Loucy (cell line): ENCODE measurements at regions not wholly inside any gene's neighbourhood (a gene's known extent, or its start where the extent isn't known, plus 50 kb on each side); places are given as distances from the start of the nearest gene placed in this dataset.

Experiments
- CTCF ChIP-seq: fragments of 200-600 bp; sonication (generic); conservative IDR thresholded peaks from 2 replicates; pipeline ENCODE4 v1.5.1; 2014; ENCODE audit warnings: mild to moderate bottlenecking, antibody characterized with exemption, low read length
- EZH2phosphoT487 ChIP-seq: fragments of 200-600 bp; IDR thresholded peaks from 2 replicates; pipeline ENCODE4 v1.6.1; 2018; ENCODE audit warnings: antibody characterized with exemption, mild to moderate bottlenecking, moderate library complexity, borderline replicate concordance

DNA sequence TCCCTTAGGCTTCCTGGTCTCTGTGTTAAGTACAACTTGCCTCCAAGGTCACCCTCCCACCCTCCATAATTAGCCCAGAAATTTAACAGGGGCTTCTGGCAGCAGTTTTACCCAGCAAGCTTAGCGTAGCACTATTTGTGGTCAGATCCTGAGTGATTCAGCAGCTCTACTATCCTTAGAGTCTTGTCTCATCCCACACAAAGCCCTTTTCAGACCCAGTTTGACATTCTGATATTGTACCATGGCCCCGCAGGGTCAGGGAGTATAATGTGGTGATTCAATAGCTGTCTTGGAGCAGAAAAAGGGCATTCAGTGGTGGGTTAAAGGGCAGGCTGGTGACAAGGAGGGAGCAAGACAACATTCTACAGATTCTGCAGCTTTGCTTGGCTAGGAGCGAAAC is 153.8 kb upstream of the DDHD1 start:
- TF ChIP-seq CTCF: no peak
- TF ChIP-seq EZH2phosphoT487: no peak
